ENCODE measurements at regions not wholly inside any gene's neighbourhood (a gene's known extent, or its start where the extent isn't known, plus 50 kb on each side); places are given as distances from the start of the nearest gene placed in this dataset.

DNA sequence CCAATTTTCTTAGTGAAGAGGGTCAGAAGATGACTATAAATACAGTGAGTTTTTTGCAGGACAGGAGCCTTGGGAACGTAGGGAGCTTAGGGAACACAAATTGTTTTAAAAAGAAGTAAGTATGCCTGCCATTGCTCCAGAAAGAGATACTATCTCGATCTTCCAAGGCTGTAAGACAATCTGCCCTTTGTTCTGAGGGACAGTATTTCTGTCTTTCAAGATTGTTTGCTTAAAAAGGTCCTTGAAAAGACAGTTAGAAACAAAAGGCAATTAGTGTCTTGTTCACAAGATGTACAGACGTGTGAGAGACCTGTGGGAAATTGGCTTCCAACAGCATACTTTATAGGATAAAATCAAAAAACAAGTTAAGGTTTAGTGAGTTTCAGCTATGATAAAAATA, 321.2 kb upstream of the FAR2 start:
- no peak for DNase-seq

DNA sequence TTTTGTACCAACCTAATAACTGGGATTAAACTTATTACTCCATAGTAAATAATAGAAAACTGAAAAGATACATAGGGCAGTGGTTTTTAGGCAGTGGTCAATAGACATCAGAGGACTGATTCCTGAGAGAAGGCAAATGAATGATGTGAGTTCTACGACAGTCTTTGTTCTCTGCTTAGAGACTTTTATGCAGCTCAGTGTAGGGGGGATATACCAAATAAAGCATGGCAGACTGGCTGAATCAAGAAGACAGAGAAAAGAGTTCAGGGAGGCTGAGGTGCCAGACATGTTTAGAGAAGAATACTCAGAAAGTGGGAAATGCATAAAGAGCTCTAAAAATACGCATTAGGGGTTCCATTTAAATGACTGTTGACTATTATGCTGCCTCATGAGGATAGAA, 320.8 kb upstream of the FAR2 start:
- DNase-seq: no peak

DNA sequence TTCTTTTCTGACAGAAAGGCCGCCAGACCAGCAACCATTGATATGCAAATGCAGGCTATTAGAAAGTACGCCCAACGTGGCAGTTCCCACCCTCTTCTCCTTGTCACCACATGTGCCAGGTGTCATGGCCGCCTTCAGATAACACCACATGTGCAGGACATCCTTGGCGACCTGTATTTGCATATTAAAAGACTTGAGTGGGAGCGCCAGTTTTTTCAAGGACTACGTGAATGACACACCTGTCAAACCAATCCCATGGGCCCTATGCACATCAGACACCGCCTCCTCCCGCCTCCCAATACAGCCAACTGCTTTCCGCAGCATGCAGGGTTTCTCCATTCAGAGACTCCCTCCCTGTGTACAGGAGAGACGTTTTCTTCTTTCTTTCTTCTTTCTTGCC, 318.6 kb upstream of the FAR2 start:
- no peak for DNase-seq

DNA sequence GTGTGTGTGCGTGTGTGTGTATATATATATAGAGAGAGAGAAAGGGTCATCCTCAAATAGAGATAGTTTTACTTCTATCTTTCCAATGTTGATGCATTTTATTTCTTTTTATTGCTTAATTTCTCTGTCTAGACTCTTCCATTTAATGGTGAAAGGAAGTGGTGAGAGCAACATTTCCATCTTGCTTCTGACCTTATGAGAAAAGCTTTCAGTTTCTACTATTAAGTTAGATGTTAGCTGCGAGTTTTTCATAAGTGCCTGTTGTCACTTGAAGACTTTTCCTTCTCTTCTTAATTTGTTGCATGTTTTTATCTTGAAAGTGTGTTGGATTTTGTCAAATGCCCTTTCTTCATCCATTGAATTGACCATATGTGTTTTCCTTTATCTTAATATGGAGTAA, 304.4 kb upstream of the FAR2 start:
- DNase-seq: no peak

DNA sequence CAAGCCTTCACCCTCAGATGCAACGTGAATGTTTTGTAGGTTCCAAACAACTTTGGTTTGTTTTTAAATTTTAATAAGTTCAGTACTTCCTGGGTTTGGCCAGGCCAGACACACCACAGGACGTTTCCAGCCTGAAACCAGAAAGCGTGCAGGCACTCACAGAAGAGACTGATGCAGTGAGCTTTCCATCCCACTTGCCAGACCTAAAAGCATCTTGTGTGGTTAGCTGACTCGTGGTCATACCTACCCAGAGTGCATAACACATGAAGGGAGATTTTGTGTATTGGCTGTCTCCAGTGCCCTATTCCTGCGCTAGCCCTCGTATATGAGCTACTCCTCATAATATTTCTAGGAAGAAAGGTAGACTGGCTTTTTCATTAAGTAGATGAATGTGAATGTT, 297.3 kb upstream of the FAR2 start:
- no peak for DNase-seq

DNA sequence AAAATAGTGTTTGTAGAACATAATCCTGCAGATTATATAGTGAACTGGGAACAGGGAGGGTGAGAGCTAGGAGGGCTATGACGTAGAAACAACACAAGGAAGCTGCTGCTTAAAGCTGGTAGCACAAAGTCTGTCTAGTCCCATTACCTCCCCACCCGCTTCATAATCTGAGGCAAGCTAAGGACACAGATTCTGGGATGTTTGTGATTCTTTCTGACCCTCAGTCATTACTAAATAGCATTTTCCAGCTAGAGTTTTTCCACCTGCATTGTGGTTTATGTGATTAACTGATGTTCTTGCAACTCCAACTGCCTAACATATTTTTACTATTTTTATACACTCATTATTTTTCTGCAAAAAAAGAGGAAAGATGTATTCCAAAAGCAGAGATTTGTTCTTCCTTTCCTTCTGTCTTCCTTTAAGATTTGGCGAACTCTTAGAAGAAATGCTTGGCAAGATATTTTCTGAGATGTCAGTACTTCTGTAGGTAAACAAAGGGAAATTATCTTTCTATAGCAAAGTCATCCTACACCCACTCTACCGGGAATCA, 293.2 kb upstream of the FAR2 start:
- no peak for DNase-seq

DNA sequence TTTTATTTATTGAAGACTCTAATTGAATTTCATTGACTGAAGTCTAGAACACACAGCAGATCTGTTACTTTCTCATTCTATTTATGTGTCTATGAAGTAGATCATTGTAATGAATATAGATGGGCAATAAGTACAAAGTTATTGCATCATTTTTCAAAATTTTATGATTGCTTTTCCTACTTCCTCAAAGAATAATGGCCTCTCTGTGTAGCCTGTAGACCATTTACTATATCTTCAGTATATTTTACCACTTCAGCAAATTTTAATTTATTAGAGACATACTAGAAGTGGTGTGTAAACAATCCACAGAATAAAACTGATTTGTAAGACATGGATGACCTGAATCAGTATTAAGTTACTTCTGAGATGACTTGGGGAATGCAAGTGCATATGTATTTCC, 291.7 kb upstream of the FAR2 start:
- DNase-seq: no peak

DNA sequence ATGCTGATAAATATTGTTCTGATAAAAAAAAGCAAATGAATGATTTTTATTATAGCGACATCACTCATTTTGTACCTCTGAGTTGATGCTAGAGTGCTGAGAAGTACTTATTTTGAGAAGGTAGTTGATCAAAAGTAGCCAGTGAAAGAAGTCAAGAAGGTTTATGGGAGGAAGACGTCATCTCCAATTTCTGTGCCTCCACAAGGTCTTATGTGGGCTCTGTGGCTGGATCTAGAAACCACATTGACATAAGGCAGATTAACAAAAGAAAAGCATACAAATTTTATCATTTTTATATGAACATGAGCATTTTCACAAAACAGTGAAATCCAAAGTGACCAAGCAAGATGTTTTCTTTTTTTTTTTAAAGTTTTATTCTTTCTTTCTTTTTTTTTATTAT, 289.5 kb upstream of the FAR2 start:
- DNase-seq: no peak

DNA sequence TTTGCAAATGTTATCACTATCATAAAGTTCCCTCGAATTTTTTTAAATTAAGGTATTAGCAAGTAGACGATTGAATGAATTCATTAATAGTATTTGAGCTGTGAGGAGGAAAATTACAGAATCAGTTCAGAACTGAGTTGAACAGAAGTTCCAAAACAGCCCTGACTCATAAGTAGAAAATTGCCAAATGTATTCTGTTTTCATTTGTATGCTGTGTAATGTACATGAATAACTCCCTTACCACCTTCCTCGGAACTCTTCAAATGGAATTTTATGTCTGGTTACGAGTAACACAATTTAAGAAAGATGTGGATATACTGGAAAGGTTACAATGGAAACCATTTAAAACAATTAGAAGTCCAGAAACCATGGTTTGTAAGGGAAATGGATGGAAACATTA, 283.3 kb upstream of the FAR2 start:
- no peak for DNase-seq

DNA sequence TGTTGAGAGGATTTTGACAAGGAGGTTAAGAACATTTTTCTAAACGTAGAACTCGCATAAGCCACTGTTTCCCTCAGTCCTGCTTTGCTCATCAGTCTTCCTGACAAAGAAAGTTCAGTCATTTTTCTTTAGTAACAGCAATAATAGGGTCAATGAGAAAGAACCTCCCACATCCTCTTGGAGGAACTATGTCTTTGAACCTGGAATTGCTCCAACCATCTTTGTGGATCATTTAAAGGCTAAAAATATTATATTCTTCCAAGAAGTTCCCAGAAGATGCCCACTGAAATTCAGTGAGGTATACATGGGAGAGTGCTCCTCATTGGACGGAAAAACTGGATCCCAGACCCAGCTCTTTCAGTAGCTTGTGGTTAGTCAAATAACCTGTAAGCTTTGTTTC, 282.8 kb upstream of the FAR2 start:
- no peak for DNase-seq

DNA sequence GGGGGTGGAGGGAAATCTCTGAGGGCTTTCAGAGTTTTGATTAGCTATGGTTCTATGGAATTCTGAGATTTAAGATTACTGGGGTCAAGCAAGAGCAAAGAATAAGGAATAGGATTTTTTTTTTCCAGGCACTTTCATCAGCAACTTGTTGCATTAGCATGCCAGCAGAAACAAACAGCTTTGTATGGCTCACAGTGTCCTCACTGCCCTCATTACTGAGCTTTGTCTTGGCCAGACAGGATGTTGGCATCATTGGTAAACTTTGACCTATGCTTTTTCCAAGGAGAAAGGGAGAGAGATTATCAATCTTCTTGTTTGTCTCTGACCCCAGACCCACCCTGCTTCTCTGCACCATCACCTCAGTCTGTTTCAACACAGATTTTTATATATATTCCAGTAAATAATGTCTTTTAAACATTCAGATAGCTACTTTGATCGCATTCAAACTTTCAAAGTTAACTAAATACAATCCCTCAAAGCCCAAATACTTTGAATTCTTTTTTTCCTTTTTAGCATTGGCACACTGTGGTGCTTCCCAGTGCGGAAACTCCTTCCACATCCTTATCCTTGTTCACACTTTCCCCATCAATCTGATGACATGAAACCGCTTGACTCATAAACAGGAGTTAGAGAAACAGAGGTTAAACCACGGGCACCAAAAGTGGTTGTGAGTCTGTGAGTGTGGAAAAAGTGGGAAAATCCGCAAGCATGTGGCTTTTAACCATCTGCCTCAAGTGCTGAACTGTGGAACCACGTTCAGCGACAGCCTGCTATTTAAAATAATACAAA, 282.2 kb upstream of the FAR2 start:
- DNase-seq: no peak

DNA sequence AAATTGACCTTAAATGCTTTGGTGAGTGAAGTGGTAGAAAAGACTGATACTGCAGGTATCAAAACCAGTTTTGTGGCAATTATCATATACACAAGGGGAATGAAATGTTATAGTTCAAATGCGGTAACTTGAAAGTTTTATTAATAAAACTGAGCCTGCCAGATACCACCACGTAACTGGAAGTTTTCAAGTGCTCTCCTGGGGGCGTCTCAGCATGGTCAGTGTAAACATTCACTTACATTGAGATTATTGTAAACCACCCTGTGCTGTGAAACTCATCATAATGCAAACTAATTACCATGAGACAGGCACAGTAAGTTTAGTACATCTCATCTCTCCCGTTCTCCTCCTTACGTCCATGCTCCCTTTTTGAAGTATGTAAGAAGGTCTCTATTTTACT, 280.7 kb upstream of the FAR2 start:
- no peak for DNase-seq

DNA sequence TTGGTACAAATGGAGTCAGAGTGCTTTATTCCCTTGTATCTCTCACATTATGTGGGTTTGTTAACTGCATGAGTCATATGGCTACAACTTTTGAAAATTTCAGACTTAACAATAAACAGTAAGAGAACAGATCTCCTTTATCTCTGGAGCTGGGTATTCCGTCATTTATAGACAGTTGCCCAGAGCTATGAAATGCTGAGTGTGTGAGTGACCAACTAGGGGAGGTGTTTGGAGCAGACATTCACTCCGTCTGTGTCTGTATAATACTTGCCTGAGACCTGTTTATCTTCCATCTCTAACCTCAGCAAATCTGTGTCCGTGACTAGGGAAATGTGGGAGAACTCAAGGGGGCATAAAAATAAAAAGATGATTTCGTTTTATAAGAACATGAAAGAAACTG, 279.9 kb upstream of the FAR2 start:
- no peak for DNase-seq

DNA sequence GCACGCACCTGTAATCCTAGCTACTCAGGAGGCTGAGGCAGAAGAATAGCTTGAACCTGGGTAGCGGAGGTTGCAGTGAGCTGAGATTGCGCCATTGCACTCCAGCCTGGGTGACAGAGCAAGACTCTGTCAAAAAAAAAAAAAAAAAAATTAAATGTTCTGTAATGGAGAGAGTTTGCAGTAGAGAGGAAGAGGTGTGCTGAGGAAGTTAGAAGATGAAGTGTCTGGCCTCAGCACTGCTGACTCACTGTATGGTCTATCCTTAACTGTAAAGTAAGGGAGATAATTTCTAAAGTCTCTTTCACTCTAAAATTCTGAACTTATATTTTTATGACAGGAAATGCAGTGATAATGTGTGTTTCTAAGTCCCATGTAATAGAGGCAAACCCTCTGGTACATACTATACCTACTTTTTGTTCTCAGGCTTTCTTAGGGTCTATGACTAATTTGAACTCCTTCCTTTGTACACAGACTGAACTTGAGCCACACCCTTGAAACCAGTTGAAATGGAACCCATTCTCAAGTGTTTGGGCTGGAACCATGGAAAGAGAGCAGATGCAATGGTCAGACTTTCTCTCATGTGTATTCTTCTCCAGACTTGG, 278.1 kb upstream of the FAR2 start:
- DNase-seq: no peak

DNA sequence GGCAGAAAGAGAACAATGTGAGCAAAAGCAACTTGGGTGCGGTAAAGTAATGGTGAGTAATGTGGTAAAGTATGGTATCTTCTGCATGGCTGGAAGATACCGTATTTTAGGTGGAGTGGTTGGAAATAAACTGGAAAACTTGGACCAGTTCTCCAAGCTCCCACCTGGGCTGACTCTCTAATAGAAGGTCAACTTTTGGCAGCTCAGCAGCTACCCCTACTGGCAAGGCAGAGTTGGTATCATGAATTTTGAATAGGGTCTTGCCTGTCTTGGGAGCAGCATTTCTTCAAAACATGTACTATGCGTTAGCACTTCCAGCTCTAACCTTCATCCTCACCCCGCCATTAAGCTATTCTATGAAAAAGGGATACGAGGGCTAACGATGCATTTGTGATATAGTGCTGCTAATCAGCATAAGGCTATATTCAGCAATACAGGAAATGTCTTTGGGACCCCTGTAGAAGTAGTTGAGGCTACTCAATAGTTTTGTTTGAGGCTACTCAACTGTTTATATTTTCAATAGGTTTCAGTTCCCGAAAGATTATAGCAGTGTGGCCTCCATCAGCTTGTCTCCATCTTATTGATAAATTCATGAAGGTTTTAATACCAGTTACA, 276.3 kb upstream of the FAR2 start:
- no peak for DNase-seq

DNA sequence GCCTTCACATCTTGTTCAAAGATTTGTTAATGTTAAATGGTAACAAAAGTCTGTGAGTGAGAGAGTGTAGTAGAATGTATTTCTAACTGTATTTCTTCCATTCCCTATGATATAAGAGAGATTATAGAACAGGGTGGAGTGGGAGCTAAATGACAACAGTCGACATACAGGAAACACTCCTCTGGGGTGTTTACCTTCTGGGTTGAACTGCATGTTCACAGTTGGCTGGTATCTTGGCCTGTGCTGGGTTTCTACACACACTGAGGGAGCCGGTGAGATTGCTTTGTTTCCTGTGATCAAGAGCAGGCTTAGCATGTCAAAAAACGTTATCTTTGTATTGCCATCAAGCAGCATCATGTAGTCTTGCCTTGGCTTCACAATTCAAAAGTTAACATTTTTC, 274.3 kb upstream of the FAR2 start:
- no peak for DNase-seq

DNA sequence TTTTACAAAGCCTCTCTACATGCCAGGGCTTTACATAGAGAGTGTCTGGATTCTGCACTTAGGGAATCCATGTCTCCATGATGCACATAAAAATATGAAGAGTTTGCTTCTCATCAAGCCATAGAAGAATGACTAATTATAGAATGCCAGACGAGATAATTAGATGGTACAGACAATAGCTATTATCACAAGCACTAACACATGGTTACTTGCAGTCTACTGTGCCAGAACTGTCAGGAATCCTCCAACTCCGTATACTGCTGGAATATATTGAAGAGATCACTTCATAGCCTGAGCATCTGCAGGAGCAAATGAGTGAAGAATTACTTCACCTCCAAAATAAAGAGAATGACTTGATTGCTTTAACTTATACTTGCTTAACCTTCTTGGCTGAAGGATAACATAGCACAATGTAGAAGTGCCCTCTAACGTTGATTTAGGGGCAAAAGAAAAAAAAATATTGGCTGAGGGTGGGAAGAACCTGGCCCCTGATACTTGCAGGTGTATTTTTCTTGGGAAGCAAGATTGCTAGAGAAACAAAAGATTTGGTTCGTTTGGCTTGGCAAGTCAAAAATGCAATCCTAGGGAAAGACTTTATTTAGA, 272.8 kb upstream of the FAR2 start:
- DNase-seq: no peak

DNA sequence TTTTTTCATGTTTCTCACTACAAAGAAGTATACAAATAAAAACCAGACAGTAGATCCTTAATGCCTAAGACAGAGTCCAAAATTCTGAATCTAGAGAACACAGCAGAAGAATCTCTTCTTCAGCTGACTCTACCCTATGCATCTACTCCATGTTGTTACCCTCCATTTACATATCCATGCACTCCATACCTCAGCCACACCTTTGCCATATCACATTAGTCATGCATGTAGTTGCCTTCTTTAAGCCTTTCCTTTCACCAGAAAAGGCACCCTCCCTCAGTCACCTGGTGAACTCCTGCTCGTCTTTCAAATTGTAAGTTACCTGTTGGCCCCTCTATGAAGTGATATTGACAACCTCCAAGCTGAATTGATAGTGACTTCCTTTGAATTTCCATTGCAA, 271.2 kb upstream of the FAR2 start:
- DNase-seq: no peak

DNA sequence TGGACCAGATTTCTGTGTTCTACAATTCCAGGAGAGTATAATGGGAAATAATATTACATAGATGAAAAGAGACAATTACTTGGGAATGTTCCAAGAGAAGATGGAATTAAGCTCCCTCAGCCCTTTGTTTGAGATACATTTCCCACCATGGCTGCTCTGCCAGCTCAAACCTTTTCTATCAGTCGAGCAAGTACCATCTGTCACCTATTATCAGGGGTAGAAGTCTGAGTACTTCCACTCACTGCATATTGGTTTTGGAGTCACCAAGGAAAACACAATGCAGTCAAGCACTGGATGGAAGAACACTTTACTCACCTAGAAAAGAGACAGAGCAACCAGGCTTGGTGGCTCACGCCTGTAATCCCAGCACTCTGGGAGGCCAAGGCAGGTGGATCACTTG, 270.4 kb upstream of the FAR2 start:
- DNase-seq: no peak

DNA sequence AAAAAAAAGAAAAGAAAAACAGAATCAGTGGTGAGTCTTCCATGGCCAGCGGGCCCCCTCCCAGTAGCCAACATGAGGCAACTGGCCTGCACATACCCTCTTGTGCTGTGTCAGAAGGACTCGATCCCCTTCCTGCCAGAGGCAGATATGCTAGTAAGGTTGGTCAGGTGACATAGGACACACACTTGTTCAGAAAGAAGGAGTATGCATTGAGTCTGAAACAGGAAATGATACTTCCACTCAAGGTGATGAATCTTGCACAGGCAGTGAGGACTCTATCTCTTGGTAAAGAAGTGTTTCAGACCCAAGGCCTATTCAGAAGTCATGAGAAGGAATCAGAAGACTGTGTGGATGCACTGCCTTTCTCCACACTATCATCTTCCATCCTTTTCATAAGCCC, 269.7 kb upstream of the FAR2 start:
- no peak for DNase-seq

DNA sequence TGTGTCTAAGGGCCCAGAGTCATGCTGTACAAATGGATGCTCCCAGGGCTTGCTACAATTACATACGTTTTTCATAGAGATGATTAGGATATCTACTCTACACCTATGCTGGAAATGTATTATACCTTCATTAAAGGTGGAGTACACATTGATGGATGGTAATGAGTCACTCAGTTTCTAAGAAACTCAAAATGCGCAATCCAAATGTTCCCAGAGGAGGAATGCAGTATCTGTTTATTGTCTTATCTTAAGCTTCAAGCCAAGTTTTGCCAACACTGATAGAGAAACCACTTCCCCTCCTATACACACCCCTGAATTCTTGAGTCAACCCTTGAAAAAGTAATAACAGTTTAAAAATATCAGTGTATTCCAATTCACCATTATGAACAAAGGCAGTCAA, 266.6 kb upstream of the FAR2 start:
- DNase-seq: no peak

DNA sequence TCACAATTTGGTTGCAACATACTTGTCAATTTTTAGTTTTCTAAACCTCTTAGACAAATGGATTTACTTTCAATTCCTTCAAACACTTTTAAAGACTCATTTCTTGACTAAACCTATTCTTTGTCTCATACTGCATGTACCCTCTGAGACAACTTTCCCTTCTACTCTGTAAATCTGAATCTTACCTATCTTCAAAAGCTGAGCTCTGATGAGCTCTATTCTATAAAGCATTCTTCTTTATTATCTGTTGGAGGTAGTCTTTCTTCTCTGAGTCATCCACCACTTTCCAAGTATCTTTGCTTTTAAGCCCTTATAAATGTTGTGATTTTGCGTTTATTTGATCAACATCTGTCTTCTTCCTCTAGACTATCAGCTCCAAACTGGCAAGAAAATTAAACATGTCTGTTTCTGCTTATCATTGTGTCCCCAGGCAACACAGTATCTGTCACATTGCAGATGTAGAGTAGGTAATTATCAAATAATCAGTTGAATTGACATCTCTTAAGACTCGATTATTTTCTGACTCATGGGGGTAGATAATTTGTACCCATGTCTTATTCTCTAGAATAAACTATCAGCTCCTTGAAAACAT, 265.6 kb upstream of the FAR2 start:
- no peak for DNase-seq

DNA sequence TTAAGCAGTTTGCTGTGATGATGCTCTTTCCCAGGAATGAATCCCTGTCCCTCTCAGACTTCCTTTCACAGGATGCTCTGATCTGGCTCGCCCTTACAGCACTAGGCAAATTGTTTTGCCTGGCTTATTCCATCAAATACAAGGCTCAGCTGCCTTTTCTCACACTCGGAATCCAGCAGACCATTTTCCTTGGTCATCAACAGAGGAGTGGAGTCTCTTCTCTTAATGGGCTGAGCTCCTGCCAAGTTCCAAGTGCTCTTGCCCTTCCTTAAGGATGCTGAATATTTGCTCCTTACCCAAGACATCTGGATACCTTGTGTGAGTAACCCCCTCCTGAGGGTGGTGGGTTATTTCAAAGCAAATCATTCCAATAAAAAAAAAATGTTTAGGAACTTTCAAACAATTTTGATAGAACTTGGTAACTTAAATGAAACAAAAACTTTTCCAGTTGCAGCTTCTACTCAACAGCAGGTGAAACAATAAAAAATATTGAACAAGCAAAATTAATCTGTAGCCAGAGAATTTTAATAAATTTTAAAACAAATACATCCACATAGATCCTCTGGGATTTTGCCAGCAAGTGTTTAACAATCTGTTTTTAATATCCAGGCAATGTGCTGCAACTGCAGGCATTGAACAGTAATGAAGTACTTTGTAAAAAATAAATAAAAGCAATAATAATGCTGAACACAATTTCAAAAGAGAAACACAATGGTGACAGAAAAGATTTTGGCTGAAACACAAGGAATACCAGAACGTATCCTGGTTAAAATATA, 264.0 kb upstream of the FAR2 start:
- DNase-seq: no peak

Data from CD4-positive, alpha-beta T cell treated with Interleukin-17A for 4 hours (primary cell).